HEK293 (cell line): ENCODE measurements at regions not wholly inside any gene's neighbourhood (a gene's known extent, or its start where the extent isn't known, plus 50 kb on each side); places are given as distances from the start of the nearest gene placed in this dataset.

Source experiments
- CTCF ChIA-PET: fragments of 350-600 bp; formaldehyde crosslinking; extraction: SDS; loops from one replicate; lab custom pipeline; 2021; ENCODE audit warnings: antibody characterized with exemption; lab: Yijun Ruan, JAX
- POLR2A ChIA-PET: fragments of 300-600 bp; formaldehyde crosslinking; extraction: SDS; loops from one replicate; lab custom pipeline; 2020; ENCODE audit warnings: antibody characterized with exemption, inconsistent platforms; lab: Yijun Ruan, JAX
- H3K27ac ChIP-seq: fragments of 200-500 bp; sonication (Bioruptor generic); 2 replicates; pipeline ENCODE4 v1.5.1; 2014; ENCODE audit warnings: low read depth, low read length, control low read depth, inconsistent platforms; ENCODE audit errors: extremely low read depth
- H3K36me3 ChIP-seq, 2 experiments: fragments of 200-500 bp in 1 of 2; sonication (Bioruptor generic) in 1 of 2; 1 replicate in 1 of 2; 2 replicates in 1 of 2; pipeline ENCODE4 v1.5.1; 2014 to 2017; ENCODE audit warnings: inconsistent platforms in 2 of 2, low read length in 2 of 2; ENCODE audit not compliant: control insufficient read depth in 2 of 2, insufficient read depth in 1 of 2
- H3K4me1 ChIP-seq: fragments of 200-500 bp; sonication (Bioruptor generic); 2 replicates; pipeline ENCODE4 v1.5.1; 2014; ENCODE audit warnings: mild to moderate bottlenecking, low read length, inconsistent platforms; ENCODE audit not compliant: control insufficient read depth, insufficient read depth
- H3K4me3 ChIP-seq: 2 replicates; pipeline ENCODE4 v1.5.1; 2011; ENCODE audit warnings: low read depth, mild to moderate bottlenecking, control low read depth, low read length, moderate library complexity
- H3K9me3 ChIP-seq: fragments of 200-500 bp; sonication (Bioruptor generic); 2 replicates; pipeline ENCODE4 v1.5.1; 2014; ENCODE audit warnings: low read depth, low read length, inconsistent platforms; ENCODE audit not compliant: control insufficient read depth, insufficient read depth
- GLI4 ChIP-seq: fragments of 450-650 bp; formaldehyde crosslinking; IDR thresholded peaks from 2 replicates; pipeline ENCODE4 v1.5.1; 2016; ENCODE audit warnings: missing biosample characterization, missing genetic modification characterization
- MEIS1 ChIP-seq: sonication (generic); formaldehyde crosslinking; IDR thresholded peaks from 2 replicates; pipeline ENCODE4 v1.8.1; 2022; ENCODE audit warnings: missing genetic modification reagents, mild to moderate bottlenecking, borderline replicate concordance
- MZF1 ChIP-seq: fragments of 450-650 bp; formaldehyde crosslinking; IDR thresholded peaks from 2 replicates; pipeline ENCODE4 v1.5.1; 2017; ENCODE audit warnings: missing biosample characterization, missing genetic modification characterization, borderline replicate concordance
- SP3 ChIP-seq: fragments of 450-650 bp; formaldehyde crosslinking; IDR thresholded peaks from 2 replicates; pipeline ENCODE4 v1.5.1; 2016; ENCODE audit warnings: missing biosample characterization, missing genetic modification characterization
- YY1 ChIP-seq: fragments of 450-650 bp; formaldehyde crosslinking; IDR thresholded peaks from 2 replicates; pipeline ENCODE4 v1.5.1; 2018; ENCODE audit warnings: missing biosample characterization, missing genetic modification characterization
- ZBTB17 ChIP-seq: fragments of 450-650 bp; formaldehyde crosslinking; IDR thresholded peaks from 2 replicates; pipeline ENCODE4 v1.5.1; 2016; ENCODE audit warnings: missing biosample characterization, missing genetic modification characterization
- ZNF121 ChIP-seq: fragments of 450-650 bp; formaldehyde crosslinking; IDR thresholded peaks from 2 replicates; pipeline ENCODE4 v1.5.1; 2016; ENCODE audit warnings: missing biosample characterization, missing genetic modification characterization
- ZNF2 ChIP-seq: fragments of 450-650 bp; formaldehyde crosslinking; IDR thresholded peaks from 2 replicates; pipeline ENCODE4 v1.5.1; 2016; ENCODE audit warnings: missing biosample characterization, missing genetic modification characterization
- ZNF514 ChIP-seq: fragments of 450-650 bp; formaldehyde crosslinking; IDR thresholded peaks from 2 replicates; pipeline ENCODE4 v1.5.1; 2016; ENCODE audit warnings: missing biosample characterization, missing genetic modification characterization
- ZNF558 ChIP-seq: fragments of 450-650 bp; formaldehyde crosslinking; IDR thresholded peaks from 2 replicates; pipeline ENCODE4 v1.5.1; 2016; ENCODE audit warnings: missing biosample characterization, missing genetic modification characterization
- ZNF585B ChIP-seq: fragments of 450-650 bp; formaldehyde crosslinking; IDR thresholded peaks from 2 replicates; pipeline ENCODE4 v1.5.1; 2016; ENCODE audit warnings: missing biosample characterization, missing genetic modification characterization
- ZNF623 ChIP-seq: fragments of 450-650 bp; formaldehyde crosslinking; IDR thresholded peaks from 2 replicates; pipeline ENCODE4 v1.5.1; 2016; ENCODE audit warnings: missing biosample characterization, missing genetic modification characterization
- ZNF664 ChIP-seq: fragments of 450-650 bp; formaldehyde crosslinking; IDR thresholded peaks from 2 replicates; pipeline ENCODE4 v1.5.1; 2016; ENCODE audit warnings: missing biosample characterization, missing genetic modification characterization
- TF ChIP-seq, protein P1 (sequence below): fragments of 450-650 bp; formaldehyde crosslinking; IDR thresholded peaks from 2 replicates; pipeline ENCODE4 v1.5.1; 2016; ENCODE audit warnings: missing biosample characterization, missing genetic modification characterization
- TF ChIP-seq, protein P2 (sequence below): fragments of 450-650 bp; formaldehyde crosslinking; IDR thresholded peaks from 2 replicates; pipeline ENCODE4 v1.5.1; 2016; ENCODE audit warnings: missing biosample characterization, missing genetic modification characterization
- TF ChIP-seq, protein P3 (sequence below): fragments of 450-650 bp; IDR thresholded peaks from 2 replicates; pipeline ENCODE4 v1.5.1; 2018; ENCODE audit warnings: missing biosample characterization, missing genetic modification characterization

DNA sequence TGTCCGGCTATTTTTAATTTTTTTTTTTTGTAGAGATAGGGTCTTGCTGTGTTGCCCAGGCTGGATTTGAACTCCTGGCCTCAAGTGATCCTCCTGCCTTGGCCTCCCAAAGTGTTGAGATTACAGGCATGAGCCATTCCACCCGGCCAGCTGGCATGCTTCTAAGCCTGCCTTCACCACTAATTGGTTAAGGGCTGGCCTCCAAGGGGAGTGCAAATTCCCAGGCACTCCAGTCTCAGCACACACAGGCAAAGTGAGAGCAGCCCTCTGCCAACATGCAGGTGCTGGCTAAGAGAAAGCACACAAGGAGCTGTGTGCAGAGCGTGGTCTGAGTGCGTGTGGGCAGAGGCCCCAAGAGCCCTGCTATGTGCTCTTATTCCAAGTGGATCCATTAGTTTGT lies 149.8 kb upstream of the HS3ST2 start:
- Histone ChIP-seq H3K9me3 (no peaks in the 10 kb centered on the region), H3K4me3 (no peak overlapping the region), H3K36me3 (no peaks in the 10 kb centered on the region), H3K27ac (no peak overlapping the region), H3K4me1 (peaks cover 7% of the 10 kb centered on the region)
- TF ChIP-seq ZNF121 (tag by site-specific recombination) = peak; percentile 57; the same call in 1 of the 2 replicates
- TF ChIP-seq MEIS1 (CRISPR knock-in tag) = no peak
- ChIA-PET POLR2A (interaction anchor here (1.0 kb wide), 1 partner anchor 11 kb away, joined by 3 read pairs; no protein-coding TSS in a partner anchor), CTCF (interaction anchor here (0.7 to 1.3 kb wide), 2 partner anchors 8 to 20 kb away, joined by 3 to 5 read pairs; no protein-coding TSS in a partner anchor)

DNA sequence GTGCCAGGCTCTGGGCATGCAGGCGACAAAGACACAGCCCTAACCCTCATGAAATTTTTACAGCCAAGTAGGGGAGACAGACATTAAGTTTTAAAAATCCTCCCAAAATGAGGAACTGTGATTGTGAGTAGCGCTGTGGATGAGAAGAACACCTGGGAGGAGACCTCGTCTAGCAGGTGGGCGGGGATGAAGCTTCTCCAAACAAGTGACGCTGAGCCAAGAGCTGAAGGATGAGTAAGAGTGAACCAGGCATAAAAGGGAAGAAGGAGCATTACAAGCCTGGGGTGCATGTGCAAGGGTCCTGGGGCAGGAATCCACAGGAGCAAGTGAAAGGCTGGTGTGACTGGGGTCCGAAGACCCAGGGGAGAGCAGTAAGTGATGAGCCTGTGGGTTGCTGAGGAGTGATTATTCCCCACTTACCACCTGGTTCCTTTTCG lies 149.4 kb upstream of the HS3ST2 start:
- POLR2A ChIA-PET = interaction anchor here (1.0 kb wide), 1 partner anchor 11 kb away, joined by 3 read pairs; no protein-coding TSS in a partner anchor
- CTCF ChIA-PET = no interaction called here
- TF ChIP-seq ZBTB17 (tag by site-specific recombination) (0 out of 2 replicates have a peak, but pooled peaks have one; percentile 23), SP3 (tag by site-specific recombination) (no peak), ZNF623 (peak; percentile 97)
- Histone ChIP-seq H3K36me3 (no peaks in the 10 kb centered on the region), H3K27ac (no peak overlapping the region), H3K4me3 (no peak overlapping the region), H3K9me3 (no peaks in the 10 kb centered on the region), H3K4me1 (peaks cover 7% of the 10 kb centered on the region)

DNA sequence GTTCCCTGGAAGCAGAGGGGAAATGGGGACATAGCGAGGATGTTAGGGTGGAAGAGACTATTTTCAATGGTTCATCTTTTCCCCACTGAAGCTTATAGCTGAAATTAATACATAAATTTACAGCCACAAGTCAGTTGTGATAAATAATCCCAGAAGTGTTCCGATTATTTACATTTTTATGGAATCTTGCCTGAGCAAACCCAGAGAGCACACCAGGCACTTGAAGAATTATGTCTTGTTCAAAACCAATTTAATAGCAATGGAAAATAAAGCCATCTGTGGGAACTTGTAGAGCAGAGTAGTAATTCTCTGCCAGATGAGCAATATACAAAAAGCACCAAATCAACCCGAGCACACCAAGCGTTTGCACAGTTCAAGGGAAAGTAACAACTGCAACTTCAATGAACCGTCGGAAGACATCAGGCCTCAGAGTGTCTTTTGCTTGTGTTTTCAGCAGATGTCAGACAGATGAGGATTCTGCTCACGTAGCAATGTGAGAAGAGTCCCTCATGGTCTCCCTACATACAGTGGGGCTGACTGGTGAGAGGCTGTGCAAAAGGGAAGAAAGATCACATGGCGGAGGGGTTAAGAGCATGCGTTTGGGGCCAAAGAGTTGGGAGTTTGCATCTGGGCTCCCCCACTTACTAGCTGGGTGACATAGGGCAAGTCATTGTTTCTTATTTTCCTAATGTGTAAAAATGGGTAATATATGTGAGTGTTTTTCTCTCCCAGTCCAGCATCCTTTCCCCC lies 148.7 kb upstream of the HS3ST2 start:
- H3K4me1 ChIP-seq = peaks cover 5% of the 10 kb centered on the region
- ChIA-PET CTCF (no interaction called here), POLR2A (no interaction called here)
- no peak overlapping the region for H3K27ac ChIP-seq
- H3K36me3 ChIP-seq = no peaks in the 10 kb centered on the region
- H3K9me3 ChIP-seq = no peaks in the 10 kb centered on the region
- TF ChIP-seq, protein P1, sequence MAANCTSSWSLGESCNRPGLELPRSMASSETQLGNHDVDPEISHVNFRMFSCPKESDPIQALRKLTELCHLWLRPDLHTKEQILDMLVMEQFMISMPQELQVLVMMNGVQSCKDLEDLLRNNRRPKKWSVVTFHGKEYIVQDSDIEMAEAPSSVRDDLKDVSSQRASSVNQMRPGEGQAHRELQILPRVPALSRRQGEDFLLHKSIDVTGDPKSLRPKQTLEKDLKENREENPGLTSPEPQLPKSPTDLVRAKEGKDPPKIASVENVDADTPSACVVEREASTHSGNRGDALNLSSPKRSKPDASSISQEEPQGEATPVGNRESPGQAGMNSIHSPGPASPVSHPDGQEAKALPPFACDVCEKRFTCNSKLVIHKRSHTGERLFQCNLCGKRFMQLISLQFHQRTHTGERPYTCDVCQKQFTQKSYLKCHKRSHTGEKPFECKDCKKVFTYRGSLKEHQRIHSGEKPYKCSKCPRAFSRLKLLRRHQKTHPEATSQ (tag by site-specific recombination) = no peak
- TF ChIP-seq ZNF2 = no peak
- TF ChIP-seq YY1 (tag by site-specific recombination) = no peak
- no peak for TF ChIP-seq ZNF558 (tag by site-specific recombination)
- no peak for TF ChIP-seq ZNF514 (tag by site-specific recombination)
- TF ChIP-seq GLI4 (tag by site-specific recombination) = no peak
- TF ChIP-seq, protein P2, sequence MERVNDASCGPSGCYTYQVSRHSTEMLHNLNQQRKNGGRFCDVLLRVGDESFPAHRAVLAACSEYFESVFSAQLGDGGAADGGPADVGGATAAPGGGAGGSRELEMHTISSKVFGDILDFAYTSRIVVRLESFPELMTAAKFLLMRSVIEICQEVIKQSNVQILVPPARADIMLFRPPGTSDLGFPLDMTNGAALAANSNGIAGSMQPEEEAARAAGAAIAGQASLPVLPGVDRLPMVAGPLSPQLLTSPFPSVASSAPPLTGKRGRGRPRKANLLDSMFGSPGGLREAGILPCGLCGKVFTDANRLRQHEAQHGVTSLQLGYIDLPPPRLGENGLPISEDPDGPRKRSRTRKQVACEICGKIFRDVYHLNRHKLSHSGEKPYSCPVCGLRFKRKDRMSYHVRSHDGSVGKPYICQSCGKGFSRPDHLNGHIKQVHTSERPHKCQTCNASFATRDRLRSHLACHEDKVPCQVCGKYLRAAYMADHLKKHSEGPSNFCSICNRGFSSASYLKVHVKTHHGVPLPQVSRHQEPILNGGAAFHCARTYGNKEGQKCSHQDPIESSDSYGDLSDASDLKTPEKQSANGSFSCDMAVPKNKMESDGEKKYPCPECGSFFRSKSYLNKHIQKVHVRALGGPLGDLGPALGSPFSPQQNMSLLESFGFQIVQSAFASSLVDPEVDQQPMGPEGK (tag by site-specific recombination) = no peak
- TF ChIP-seq MEIS1 (CRISPR knock-in tag) = no peak
- no peak for TF ChIP-seq ZNF664 (tag by site-specific recombination)
- no peak for TF ChIP-seq MZF1 (tag by site-specific recombination)
- TF ChIP-seq, protein P3, sequence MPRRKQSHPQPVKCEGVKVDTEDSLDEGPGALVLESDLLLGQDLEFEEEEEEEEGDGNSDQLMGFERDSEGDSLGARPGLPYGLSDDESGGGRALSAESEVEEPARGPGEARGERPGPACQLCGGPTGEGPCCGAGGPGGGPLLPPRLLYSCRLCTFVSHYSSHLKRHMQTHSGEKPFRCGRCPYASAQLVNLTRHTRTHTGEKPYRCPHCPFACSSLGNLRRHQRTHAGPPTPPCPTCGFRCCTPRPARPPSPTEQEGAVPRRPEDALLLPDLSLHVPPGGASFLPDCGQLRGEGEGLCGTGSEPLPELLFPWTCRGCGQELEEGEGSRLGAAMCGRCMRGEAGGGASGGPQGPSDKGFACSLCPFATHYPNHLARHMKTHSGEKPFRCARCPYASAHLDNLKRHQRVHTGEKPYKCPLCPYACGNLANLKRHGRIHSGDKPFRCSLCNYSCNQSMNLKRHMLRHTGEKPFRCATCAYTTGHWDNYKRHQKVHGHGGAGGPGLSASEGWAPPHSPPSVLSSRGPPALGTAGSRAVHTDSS = no peak
- no peak for TF ChIP-seq ZNF585B
- no peak overlapping the region for H3K4me3 ChIP-seq
